ENCODE measurements at regions not wholly inside any gene's neighbourhood (a gene's known extent, or its start where the extent isn't known, plus 50 kb on each side); places are given as distances from the start of the nearest gene placed in this dataset.

GRCh38 chr7:54837168-54837567, 78.2 kb upstream of the SEC61G start:
- no peaks in the 10 kb centered on the region for H3K27me3 ChIP-seq
- no peaks in the 10 kb centered on the region for H3K9me3 ChIP-seq
- no peak for DNase-seq
- H3K4me3 ChIP-seq = no peak overlapping the region
- WGBS (ENCODE audit: insufficient coverage, low coverage, low lambda C conversion rate, missing lambda C conversion rate) = 51% methylated on average over 4 of the region's 7 CpGs
- TF ChIP-seq CTCF (IDR thresholded peaks at IDR 0.05) (no peak), POLR2A (IDR thresholded peaks at IDR 0.05) (no peak)
- intact Hi-C loops (cut with DNase I) = loop anchor here in 1 of 2 donors (10.0 kb wide), 1 partner anchor 52 kb away; no protein-coding TSS in a partner anchor
- peaks cover 0 to 8% (median 1%) of the 10 kb centered on the region in 4 donors for H3K4me1 ChIP-seq
- H3K36me3 ChIP-seq = no peaks in the 10 kb centered on the region
- H3K27ac ChIP-seq = no peak overlapping the region
- no peak for ATAC-seq

GRCh38 chr7:54837761-54838160, 78.8 kb upstream of the SEC61G start:
- H3K27me3 ChIP-seq = no peaks in the 10 kb centered on the region
- H3K4me3 ChIP-seq = no peak overlapping the region
- intact Hi-C loops (cut with DNase I) = loop anchor here in 1 of 2 donors (10.0 kb wide), 1 partner anchor 53 kb away; no protein-coding TSS in a partner anchor
- H3K9me3 ChIP-seq = no peaks in the 10 kb centered on the region
- no peak overlapping the region for H3K27ac ChIP-seq
- WGBS (ENCODE audit: insufficient coverage, low coverage, low lambda C conversion rate, missing lambda C conversion rate) = 44% methylated on average over 1 of the region's 7 CpGs
- TF ChIP-seq CTCF (IDR thresholded peaks at IDR 0.05) (no peak), POLR2A (IDR thresholded peaks at IDR 0.05) (no peak)
- H3K36me3 ChIP-seq = no peaks in the 10 kb centered on the region
- peaks cover 0 to 14% (median 1%) of the 10 kb centered on the region in 4 donors for H3K4me1 ChIP-seq
- ATAC-seq (no peak), DNase-seq (no peak)

DNA sequence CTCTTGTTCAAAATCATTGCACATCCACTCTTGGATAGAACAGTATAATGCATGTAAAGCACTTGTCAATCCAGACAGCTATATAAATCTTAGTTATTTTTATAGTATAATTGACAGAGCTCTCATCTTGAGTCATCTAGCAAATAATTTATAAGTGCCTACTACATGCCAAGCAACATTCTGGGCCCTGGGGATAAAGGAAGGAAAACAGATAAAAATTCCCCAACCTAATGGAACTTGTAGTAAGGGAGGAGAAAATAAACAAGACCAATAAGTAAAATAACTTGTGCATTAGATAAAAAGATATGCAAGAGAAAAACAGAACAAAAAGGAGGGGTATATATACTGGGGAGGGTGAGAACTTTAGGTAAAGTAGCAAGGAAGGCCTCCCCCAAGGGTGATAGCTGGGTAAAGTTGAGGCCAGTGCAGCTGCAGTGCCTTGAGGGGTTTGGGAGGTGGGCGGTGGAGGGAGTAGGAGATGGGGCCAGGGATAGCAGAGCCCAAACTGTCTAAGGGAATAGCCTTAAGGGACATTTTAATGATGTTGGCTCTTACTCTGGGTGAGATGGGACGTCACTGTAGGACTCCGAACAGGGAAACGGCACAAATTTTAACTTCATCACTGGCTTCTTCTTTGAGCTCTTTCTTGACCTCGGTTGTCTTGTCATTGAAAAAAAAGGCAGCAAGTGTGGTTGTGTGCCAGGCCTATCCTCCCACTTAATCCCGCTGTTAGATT, 79.3 kb upstream of the SEC61G start:
- intact Hi-C loops (cut with DNase I) = loop anchor here in 1 of 2 donors (10.0 kb wide), 1 partner anchor 54 kb away; no protein-coding TSS in a partner anchor
- H3K27ac ChIP-seq = no peak overlapping the region
- no peaks in the 10 kb centered on the region for H3K9me3 ChIP-seq
- H3K36me3 ChIP-seq = no peaks in the 10 kb centered on the region
- DNase-seq (no peak), ATAC-seq (no peak)
- H3K4me1 ChIP-seq = peaks cover 0 to 15% (median 1%) of the 10 kb centered on the region in 4 donors
- TF ChIP-seq CTCF (IDR thresholded peaks at IDR 0.05) (no peak), POLR2A (IDR thresholded peaks at IDR 0.05) (no peak)
- H3K4me3 ChIP-seq = no peak overlapping the region
- 79% methylated on average over 6 of the region's 6 CpGs for WGBS (ENCODE audit: insufficient coverage, low coverage, low lambda C conversion rate, missing lambda C conversion rate)
- no peaks in the 10 kb centered on the region for H3K27me3 ChIP-seq

- WGBS (ENCODE audit: insufficient coverage, low coverage, low lambda C conversion rate, missing lambda C conversion rate) = 48% methylated on average over 4 of the region's 9 CpGs
- H3K27me3 ChIP-seq = no peaks in the 10 kb centered on the region
- peak; percentile 77 to 89 (median 80) for TF ChIP-seq CTCF (IDR thresholded peaks at IDR 0.05)
- no peak for TF ChIP-seq POLR2A (IDR thresholded peaks at IDR 0.05)
- no peak overlapping the region for H3K27ac ChIP-seq
- peak; percentile 84 to 86 (median 85) for DNase-seq
- H3K36me3 ChIP-seq = no peaks in the 10 kb centered on the region
- peak; percentile 92 to 97 (median 94) for ATAC-seq
- intact Hi-C loops (cut with DNase I) = loop anchor here in 1 of 2 donors (10.0 kb wide), 1 partner anchor 55 kb away; no protein-coding TSS in a partner anchor
- H3K4me1 ChIP-seq = peaks cover 0 to 15% (median 1%) of the 10 kb centered on the region in 4 donors
- H3K4me3 ChIP-seq = no peak overlapping the region
- H3K9me3 ChIP-seq = no peaks in the 10 kb centered on the region
Observed at GRCh38 chr7:54839575-54840213, 80.7 kb upstream of the SEC61G start.

Data from right lobe of liver (tissue), 6 donors.